GM18951 (cell line): ENCODE measurements at regions not wholly inside any gene's neighbourhood (a gene's known extent, or its start where the extent isn't known, plus 50 kb on each side); places are given as distances from the start of the nearest gene placed in this dataset.

Experiments
- POLR2A ChIP-seq: IDR thresholded peaks from 4 replicates; pipeline ENCODE4 v1.6.1; 2011; ENCODE audit warnings: mild to moderate bottlenecking; ENCODE audit not compliant: insufficient read length, insufficient read depth; ENCODE audit errors: extremely low read depth
- in situ Hi-C: fragments of 300-500 bp; cut with MboI; formaldehyde crosslinking; loops from one replicate; pipeline ENCODE4 v1.12.0; 2022; ENCODE audit warnings: low sequenced_read_pairs, mixed read lengths, inconsistent platforms; ENCODE audit not compliant: unreplicated experiment

- no peak for TF ChIP-seq POLR2A
Measured at GRCh38 chr6:133715270-133715669, 173.6 kb upstream of the TCF21 start.

DNA sequence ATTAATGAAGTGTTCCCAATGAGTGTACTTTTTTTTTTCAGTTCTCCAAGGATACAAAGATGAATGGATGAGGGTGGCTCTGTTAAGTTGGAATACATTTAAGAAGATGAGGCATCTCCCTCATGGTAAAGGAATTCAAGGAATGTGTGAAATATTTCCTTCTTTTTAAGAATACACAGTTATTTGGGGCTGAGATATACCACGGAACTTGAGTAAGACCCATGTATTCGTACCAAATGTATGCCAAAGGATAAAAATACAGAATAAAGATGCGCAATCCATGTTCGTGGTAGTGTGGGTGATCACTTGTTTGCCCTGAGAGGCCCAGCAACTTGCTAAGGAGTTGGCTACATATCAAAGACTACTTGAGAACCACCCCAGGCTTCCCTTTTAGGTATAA is 164.2 kb upstream of the TCF21 start:
- no peak for TF ChIP-seq POLR2A
- in situ Hi-C loops, result no loop called here

More at GRCh38 chr6:133715270-133715669, 173.6 kb upstream of the TCF21 start:
- in situ Hi-C loops, result no loop called here

- in situ Hi-C loops, result no loop called here
- TF ChIP-seq POLR2A, result no peak
Measured at GRCh38 chr6:133726188-133726587, 162.7 kb upstream of the TCF21 start.

GRCh38 chr6:133730881-133731280 is 158.0 kb upstream of the TCF21 start:
- in situ Hi-C loops, result no loop called here

GRCh38 chr6:133740218-133740617 is 148.7 kb upstream of the TCF21 start:
- in situ Hi-C loops, result no loop called here
- TF ChIP-seq POLR2A, result no peak

More at GRCh38 chr6:133730881-133731280, 158.0 kb upstream of the TCF21 start:
- TF ChIP-seq POLR2A, result no peak

- in situ Hi-C loops, result no loop called here
- no peak for TF ChIP-seq POLR2A
Measured at GRCh38 chr6:133740816-133741215, 148.1 kb upstream of the TCF21 start.

- no peak for TF ChIP-seq POLR2A
- in situ Hi-C loops, result no loop called here
Measured at GRCh38 chr6:133741375-133741861, 147.5 kb upstream of the TCF21 start.

DNA sequence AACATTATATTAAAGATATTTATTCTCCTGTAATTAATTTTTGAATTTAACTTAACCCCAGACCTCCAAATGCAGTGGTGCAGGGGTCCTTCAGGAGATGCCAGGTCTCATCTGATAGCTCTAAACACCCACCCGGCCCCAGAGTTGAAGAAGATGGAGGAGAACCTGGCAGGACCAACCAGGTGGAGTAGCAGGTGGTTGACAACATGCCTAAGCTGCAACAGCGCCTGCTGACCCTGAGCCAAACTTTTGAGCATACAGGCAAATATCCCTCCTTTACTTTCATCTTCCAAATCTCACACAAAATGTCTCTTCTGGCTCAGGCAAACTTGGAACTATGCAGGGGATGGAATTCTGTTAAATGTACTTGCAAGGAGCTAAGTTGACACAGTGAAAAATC is 145.3 kb upstream of the TCF21 start:
- TF ChIP-seq POLR2A, result no peak
- in situ Hi-C loops, result no loop called here

DNA sequence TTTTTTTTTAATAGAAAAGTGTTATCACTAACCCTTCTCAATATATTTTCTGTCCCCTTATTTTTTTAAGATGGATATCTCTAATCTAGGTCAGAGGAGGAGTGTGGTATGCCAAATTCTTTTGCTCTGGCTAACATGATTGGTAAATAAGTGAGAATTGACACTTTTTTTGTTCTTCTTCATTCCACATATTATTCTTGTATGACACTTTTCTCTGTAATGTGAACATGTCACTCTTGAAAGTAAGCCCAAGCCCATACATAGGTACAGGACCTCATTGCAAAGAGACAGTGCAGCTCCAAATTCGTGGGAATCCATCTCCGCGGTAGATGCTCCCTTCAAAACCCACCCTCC is 142.5 kb upstream of the TCF21 start:
- in situ Hi-C loops, result no loop called here
- no peak for TF ChIP-seq POLR2A

- no peak for TF ChIP-seq POLR2A
- in situ Hi-C loops, result no loop called here
Measured at GRCh38 chr6:133748628-133749027, 140.3 kb upstream of the TCF21 start.

GRCh38 chr6:133749427-133749826 is 139.5 kb upstream of the TCF21 start:
- no peak for TF ChIP-seq POLR2A
- in situ Hi-C loops, result no loop called here

GRCh38 chr6:133752129-133752528 is 136.8 kb upstream of the TCF21 start:
- no peak for TF ChIP-seq POLR2A
- in situ Hi-C loops, result no loop called here

GRCh38 chr6:133753756-133754155 is 135.2 kb upstream of the TCF21 start:
- TF ChIP-seq POLR2A, result no peak

GRCh38 chr6:133754298-133754697 is 134.6 kb upstream of the TCF21 start:
- in situ Hi-C loops, result no loop called here
- TF ChIP-seq POLR2A, result no peak

More at GRCh38 chr6:133753756-133754155, 135.2 kb upstream of the TCF21 start:
- in situ Hi-C loops, result no loop called here

DNA sequence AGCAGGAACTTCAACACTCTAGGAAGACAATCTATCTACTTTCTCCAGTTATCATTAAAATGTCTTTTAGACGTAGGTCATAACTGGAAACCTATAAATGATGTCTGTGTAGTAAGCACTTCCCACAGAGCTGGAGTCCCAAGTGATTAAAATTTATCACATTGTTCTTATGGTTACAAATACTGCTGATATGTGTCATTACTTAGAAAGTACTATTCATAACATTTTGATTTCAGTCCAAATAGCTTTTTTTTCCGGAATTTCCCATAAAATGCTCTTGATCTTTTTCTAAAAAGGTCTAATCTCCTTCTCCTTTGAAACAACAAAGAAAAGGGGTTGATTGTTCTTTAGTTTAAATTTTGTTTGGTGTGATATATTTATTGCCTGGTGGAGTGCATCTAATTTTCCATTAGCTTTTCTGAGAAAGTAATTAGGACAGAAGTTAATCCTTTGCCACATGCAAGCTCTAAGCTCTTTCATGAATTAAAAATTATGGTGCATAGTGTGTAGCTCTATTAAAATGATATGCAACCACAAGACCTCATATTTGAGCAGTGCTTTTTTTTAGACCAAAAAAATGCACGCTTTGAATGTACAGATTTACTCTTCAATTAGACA is 132.7 kb upstream of the TCF21 start:
- in situ Hi-C loops, result no loop called here
- no peak for TF ChIP-seq POLR2A

DNA sequence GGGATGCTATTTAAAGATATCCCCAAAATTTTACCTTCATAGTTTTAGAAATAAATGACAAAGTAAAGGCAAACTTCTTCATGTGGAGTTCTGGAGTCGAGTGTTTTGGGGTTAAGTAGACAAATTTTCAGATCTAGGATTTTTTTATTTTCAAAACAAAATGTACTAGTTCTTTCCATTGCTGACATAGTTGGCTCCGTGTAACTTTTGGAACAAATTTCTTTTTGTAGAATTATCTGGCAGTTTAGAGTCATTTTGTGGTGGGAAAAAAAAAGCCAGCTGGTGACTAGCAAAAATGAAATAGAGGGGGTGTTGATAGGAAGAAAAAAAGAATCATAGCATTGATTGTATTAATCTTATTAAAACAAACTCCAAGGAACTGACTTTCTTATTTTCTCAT is 131.6 kb upstream of the TCF21 start:
- TF ChIP-seq POLR2A, result no peak
- in situ Hi-C loops, result no loop called here
